HepG2 (cell line): ENCODE measurements at regions not wholly inside any gene's neighbourhood (a gene's known extent, or its start where the extent isn't known, plus 50 kb on each side); places are given as distances from the start of the nearest gene placed in this dataset.

Experiments used
- ATM ChIP-seq: fragments of 450-650 bp; IDR thresholded peaks from 2 replicates; pipeline ENCODE4 v1.7.1; 2017; ENCODE audit warnings: mild to moderate bottlenecking, borderline replicate concordance
- CTCF ChIP-seq: sonication (generic); formaldehyde crosslinking; IDR thresholded peaks from 2 replicates; pipeline ENCODE4 v1.5.0; 2020; ENCODE audit warnings: mild to moderate bottlenecking, missing genetic modification reagents, moderate library complexity
- EED ChIP-seq: sonication (generic); formaldehyde crosslinking; IDR thresholded peaks from 2 replicates; pipeline ENCODE4 v1.5.0; 2020; ENCODE audit warnings: mild to moderate bottlenecking, missing genetic modification reagents
- EZH2 ChIP-seq: conservative IDR thresholded peaks from 2 replicates; pipeline ENCODE4 v1.6.1; 2012; ENCODE audit warnings: mild to moderate bottlenecking, low read depth, low read length, moderate library complexity
- GATA4 ChIP-seq: sonication (generic); IDR thresholded peaks from 2 replicates; pipeline ENCODE4 v1.6.1; 2016; ENCODE audit warnings: antibody characterized with exemption, low read depth, borderline replicate concordance
- JUND ChIP-seq: sonication (generic); formaldehyde crosslinking; IDR thresholded peaks from 2 replicates; pipeline ENCODE4 v1.8.0; 2022; ENCODE audit warnings: mild to moderate bottlenecking, missing genetic modification reagents
- PRPF4 ChIP-seq: fragments of 200-400 bp; formaldehyde crosslinking; IDR thresholded peaks from 2 replicates; pipeline ENCODE4 v1.6.1; 2016; ENCODE audit warnings: low read length, low read depth; ENCODE audit not compliant: poor library complexity, severe bottlenecking
- RAD51 ChIP-seq: fragments of 450-650 bp; IDR thresholded peaks from 2 replicates; pipeline ENCODE4 v1.6.1; 2016; ENCODE audit warnings: borderline replicate concordance
- REST ChIP-seq, 2 experiments: IDR thresholded peaks; 2 replicates each; pipeline ENCODE4 v1.6.1; 2011 to 2012; ENCODE audit warnings: low read length in 2 of 2, borderline replicate concordance in 1 of 2, low read depth in 1 of 2, mild to moderate bottlenecking in 1 of 2, moderate library complexity in 1 of 2
- TCF7 ChIP-seq: sonication (generic); IDR thresholded peaks from 2 replicates; pipeline ENCODE4 v1.6.1; 2016; ENCODE audit warnings: antibody characterized with exemption, low read depth
- ZNF547 ChIP-seq: sonication (generic); formaldehyde crosslinking; IDR thresholded peaks from 2 replicates; pipeline ENCODE4 v1.5.1; 2020; ENCODE audit warnings: mild to moderate bottlenecking, missing genetic modification reagents
- ZNF629 ChIP-seq: sonication (generic); formaldehyde crosslinking; conservative IDR thresholded peaks from 2 replicates; pipeline ENCODE4 v1.5.0; 2020; ENCODE audit warnings: missing genetic modification reagents
- TF ChIP-seq, protein P1 (sequence below): sonication (generic); formaldehyde crosslinking; IDR thresholded peaks from 2 replicates; pipeline ENCODE4 v1.4.0; 2020; ENCODE audit warnings: missing genetic modification reagents, borderline replicate concordance

DNA sequence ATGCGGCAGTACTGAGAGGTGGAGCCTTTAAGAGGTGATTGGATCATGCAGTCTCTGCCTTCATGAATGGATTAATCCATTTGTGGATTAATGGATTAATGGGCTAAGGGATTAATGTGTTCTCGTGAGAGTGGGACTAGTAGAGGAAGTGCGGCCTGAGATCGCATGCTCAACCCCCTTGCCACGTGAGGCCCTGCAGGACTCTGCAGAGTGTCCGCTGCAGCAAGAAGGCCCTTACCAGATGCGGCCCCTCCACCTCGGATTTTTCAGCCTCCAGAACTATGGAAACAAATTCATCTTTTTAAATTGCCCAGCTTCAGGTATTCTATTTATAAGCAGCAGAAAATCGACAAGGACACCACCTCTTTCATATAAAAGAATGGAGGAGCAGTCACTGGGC, 148.8 kb downstream of the TPRA1 start:
- no peak for TF ChIP-seq GATA4
- TF ChIP-seq JUND: no peak
- no peak for TF ChIP-seq EED (CRISPR knock-in tag)
- TF ChIP-seq EZH2: no peak
- TF ChIP-seq RAD51: no peak
- TF ChIP-seq ATM: no peak
- TF ChIP-seq CTCF (CRISPR knock-in tag): no peak
- no peak for TF ChIP-seq ZNF629
- no peak for TF ChIP-seq REST (IDR thresholded peaks at IDR 0.05; ENCODE audit: borderline replicate concordance in 1 of 2, low read depth in 1 of 2, low read length in 2 of 2)
- no peak for TF ChIP-seq TCF7
- TF ChIP-seq ZNF547 (CRISPR knock-in tag): no peak
- TF ChIP-seq, protein P1, sequence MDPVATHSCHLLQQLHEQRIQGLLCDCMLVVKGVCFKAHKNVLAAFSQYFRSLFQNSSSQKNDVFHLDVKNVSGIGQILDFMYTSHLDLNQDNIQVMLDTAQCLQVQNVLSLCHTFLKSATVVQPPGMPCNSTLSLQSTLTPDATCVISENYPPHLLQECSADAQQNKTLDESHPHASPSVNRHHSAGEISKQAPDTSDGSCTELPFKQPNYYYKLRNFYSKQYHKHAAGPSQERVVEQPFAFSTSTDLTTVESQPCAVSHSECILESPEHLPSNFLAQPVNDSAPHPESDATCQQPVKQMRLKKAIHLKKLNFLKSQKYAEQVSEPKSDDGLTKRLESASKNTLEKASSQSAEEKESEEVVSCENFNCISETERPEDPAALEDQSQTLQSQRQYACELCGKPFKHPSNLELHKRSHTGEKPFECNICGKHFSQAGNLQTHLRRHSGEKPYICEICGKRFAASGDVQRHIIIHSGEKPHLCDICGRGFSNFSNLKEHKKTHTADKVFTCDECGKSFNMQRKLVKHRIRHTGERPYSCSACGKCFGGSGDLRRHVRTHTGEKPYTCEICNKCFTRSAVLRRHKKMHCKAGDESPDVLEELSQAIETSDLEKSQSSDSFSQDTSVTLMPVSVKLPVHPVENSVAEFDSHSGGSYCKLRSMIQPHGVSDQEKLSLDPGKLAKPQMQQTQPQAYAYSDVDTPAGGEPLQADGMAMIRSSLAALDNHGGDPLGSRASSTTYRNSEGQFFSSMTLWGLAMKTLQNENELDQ (CRISPR knock-in tag): no peak
- TF ChIP-seq PRPF4: no peak
